HepG2 (cell line): ENCODE measurements at regions not wholly inside any gene's neighbourhood (a gene's known extent, or its start where the extent isn't known, plus 50 kb on each side); places are given as distances from the start of the nearest gene placed in this dataset.
A peak's percentile ranks its signal among the peaks of the same experiment; 100 is the strongest.

Source experiments
- BCL6 ChIP-seq: IDR thresholded peaks from 2 replicates; pipeline ENCODE4 v1.6.1; 2016; ENCODE audit warnings: missing genetic modification reagents, missing compliant biosample characterization
- FLYWCH1 ChIP-seq: sonication (generic); formaldehyde crosslinking; IDR thresholded peaks from 2 replicates; pipeline ENCODE4 v1.8.1; 2023; ENCODE audit warnings: mild to moderate bottlenecking, missing genetic modification reagents
- HNRNPUL1 ChIP-seq: fragments of 200-400 bp; formaldehyde crosslinking; IDR thresholded peaks from 2 replicates; pipeline ENCODE4 v1.6.1; 2017; ENCODE audit warnings: low read depth, mild to moderate bottlenecking, low read length, moderate library complexity
- KLF11 ChIP-seq: IDR thresholded peaks from 2 replicates; pipeline ENCODE4 v1.6.1; 2016; ENCODE audit warnings: missing compliant biosample characterization
- MTA1 ChIP-seq: sonication (generic); formaldehyde crosslinking; IDR thresholded peaks from 2 replicates; pipeline ENCODE4 v1.4.0; 2020; ENCODE audit warnings: missing genetic modification reagents, mild to moderate bottlenecking, borderline replicate concordance
- NFKB2 ChIP-seq: sonication (generic); formaldehyde crosslinking; IDR thresholded peaks from 2 replicates; pipeline ENCODE4 v1.4.0; 2020; ENCODE audit warnings: missing genetic modification reagents, borderline replicate concordance
- PPARG ChIP-seq: conservative IDR thresholded peaks from 2 replicates; pipeline ENCODE4 v1.6.1; 2016; ENCODE audit warnings: missing biosample characterization, missing genetic modification reagents
- RBAK ChIP-seq: sonication (generic); formaldehyde crosslinking; IDR thresholded peaks from 2 replicates; pipeline ENCODE4 v1.5.1; 2020; ENCODE audit warnings: mild to moderate bottlenecking, missing genetic modification reagents
- SAP130 ChIP-seq: IDR thresholded peaks from 2 replicates; pipeline ENCODE4 v1.6.1; 2016; ENCODE audit warnings: low read depth
- SSRP1 ChIP-seq: IDR thresholded peaks from 2 replicates; pipeline ENCODE4 v1.6.1; 2016; ENCODE audit warnings: control low read depth
- TBL1XR1 ChIP-seq: fragments of 150-350 bp; IDR thresholded peaks from 2 replicates; pipeline ENCODE4 v1.6.1; 2014; ENCODE audit warnings: borderline replicate concordance, low read length; ENCODE audit not compliant: partially characterized antibody
- TMF1 ChIP-seq: sonication (generic); formaldehyde crosslinking; IDR thresholded peaks from 2 replicates; pipeline ENCODE4 v1.8.1; 2022; ENCODE audit warnings: low read depth, missing genetic modification reagents
- ZBTB1 ChIP-seq: sonication (generic); formaldehyde crosslinking; IDR thresholded peaks from 2 replicates; pipeline ENCODE4 v1.4.0; 2020; ENCODE audit warnings: missing genetic modification reagents, borderline replicate concordance
- ZEB1 ChIP-seq: IDR thresholded peaks from 2 replicates; pipeline ENCODE4 v1.6.1; 2012; ENCODE audit warnings: mild to moderate bottlenecking, low read depth, inconsistent platforms; ENCODE audit not compliant: insufficient replicate concordance
- ZNF564 ChIP-seq: sonication (generic); formaldehyde crosslinking; IDR thresholded peaks from 2 replicates; pipeline ENCODE4 v1.8.1; 2023; ENCODE audit warnings: mild to moderate bottlenecking, missing genetic modification reagents
- ZNF772 ChIP-seq: sonication (generic); formaldehyde crosslinking; IDR thresholded peaks from 2 replicates; pipeline ENCODE4 v1.5.0; 2020; ENCODE audit warnings: mild to moderate bottlenecking, missing genetic modification reagents
- ZNF776 ChIP-seq: sonication (generic); formaldehyde crosslinking; IDR thresholded peaks from 2 replicates; pipeline ENCODE4 v1.4.0; 2020; ENCODE audit warnings: mild to moderate bottlenecking, missing genetic modification reagents
- ZZZ3 ChIP-seq: sonication (generic); formaldehyde crosslinking; IDR thresholded peaks from 2 replicates; pipeline ENCODE4 v1.4.0; 2020; ENCODE audit warnings: missing genetic modification reagents, mild to moderate bottlenecking, borderline replicate concordance
- TF ChIP-seq, protein P1 (sequence below): sonication (generic); formaldehyde crosslinking; IDR thresholded peaks from 2 replicates; pipeline ENCODE4 v1.4.0; 2020; ENCODE audit warnings: missing genetic modification reagents, borderline replicate concordance
- TF ChIP-seq, protein P2 (sequence below): sonication (generic); formaldehyde crosslinking; IDR thresholded peaks from 2 replicates; pipeline ENCODE4 v1.4.0; 2020; ENCODE audit warnings: missing genetic modification reagents; ENCODE audit errors: not compliant biosample characterization
- TF ChIP-seq, protein P3 (sequence below): sonication (generic); formaldehyde crosslinking; IDR thresholded peaks from 2 replicates; pipeline ENCODE4 v1.5.0; 2020; ENCODE audit warnings: missing genetic modification reagents, mild to moderate bottlenecking, borderline replicate concordance
- TF ChIP-seq, protein P4 (sequence below): sonication (generic); formaldehyde crosslinking; IDR thresholded peaks from 2 replicates; pipeline ENCODE4 v1.4.0; 2020; ENCODE audit warnings: missing genetic modification reagents
- TF ChIP-seq, protein P5 (sequence below): sonication (generic); formaldehyde crosslinking; IDR thresholded peaks from 2 replicates; pipeline ENCODE4 v1.4.0; 2020; ENCODE audit warnings: missing genetic modification reagents

DNA sequence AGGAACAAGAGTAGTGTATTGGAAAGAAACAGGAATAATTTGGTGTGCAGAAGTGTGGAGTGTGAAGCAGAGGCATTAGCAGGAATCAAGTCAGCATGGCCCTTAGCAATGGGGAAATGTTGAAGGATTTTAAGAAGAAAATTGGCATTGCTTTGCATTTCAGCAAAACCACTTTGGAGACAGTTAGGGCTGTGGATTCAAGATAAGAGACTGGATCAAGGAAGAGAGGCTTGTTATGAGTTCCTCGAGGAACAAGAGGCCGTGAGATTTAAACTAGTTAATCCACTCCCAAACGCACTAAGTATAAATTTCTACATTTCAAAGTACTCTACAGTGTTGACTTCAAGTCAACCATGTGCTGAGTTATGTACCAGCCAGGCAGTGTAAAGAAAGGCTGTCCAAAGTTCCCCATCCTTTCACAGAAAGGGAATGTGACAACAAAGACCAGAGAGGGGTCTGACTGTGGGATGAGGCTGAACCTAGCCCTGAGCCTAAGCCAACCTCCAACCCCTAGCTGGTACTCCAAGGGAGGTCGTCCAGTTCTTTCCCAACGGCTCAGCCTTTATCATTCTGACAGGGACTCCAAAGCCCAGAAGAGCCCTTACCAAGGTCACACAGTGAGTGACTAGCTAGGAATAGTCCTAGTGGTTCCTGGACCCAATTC, 91.2 kb upstream of the BMP4 start (continued):
- TF ChIP-seq, protein P1, sequence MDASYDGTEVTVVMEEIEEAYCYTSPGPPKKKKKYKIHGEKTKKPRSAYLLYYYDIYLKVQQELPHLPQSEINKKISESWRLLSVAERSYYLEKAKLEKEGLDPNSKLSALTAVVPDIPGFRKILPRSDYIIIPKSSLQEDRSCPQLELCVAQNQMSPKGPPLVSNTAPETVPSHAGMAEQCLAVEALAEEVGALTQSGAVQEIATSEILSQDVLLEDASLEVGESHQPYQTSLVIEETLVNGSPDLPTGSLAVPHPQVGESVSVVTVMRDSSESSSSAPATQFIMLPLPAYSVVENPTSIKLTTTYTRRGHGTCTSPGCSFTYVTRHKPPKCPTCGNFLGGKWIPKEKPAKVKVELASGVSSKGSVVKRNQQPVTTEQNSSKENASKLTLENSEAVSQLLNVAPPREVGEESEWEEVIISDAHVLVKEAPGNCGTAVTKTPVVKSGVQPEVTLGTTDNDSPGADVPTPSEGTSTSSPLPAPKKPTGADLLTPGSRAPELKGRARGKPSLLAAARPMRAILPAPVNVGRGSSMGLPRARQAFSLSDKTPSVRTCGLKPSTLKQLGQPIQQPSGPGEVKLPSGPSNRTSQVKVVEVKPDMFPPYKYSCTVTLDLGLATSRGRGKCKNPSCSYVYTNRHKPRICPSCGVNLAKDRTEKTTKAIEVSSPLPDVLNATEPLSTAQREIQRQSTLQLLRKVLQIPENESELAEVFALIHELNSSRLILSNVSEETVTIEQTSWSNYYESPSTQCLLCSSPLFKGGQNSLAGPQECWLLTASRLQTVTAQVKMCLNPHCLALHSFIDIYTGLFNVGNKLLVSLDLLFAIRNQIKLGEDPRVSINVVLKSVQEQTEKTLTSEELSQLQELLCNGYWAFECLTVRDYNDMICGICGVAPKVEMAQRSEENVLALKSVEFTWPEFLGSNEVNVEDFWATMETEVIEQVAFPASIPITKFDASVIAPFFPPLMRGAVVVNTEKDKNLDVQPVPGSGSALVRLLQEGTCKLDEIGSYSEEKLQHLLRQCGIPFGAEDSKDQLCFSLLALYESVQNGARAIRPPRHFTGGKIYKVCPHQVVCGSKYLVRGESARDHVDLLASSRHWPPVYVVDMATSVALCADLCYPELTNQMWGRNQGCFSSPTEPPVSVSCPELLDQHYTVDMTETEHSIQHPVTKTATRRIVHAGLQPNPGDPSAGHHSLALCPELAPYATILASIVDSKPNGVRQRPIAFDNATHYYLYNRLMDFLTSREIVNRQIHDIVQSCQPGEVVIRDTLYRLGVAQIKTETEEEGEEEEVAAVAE (CRISPR knock-in tag): peak; percentile 40; the same call in 1 of the 2 replicates
- TF ChIP-seq HNRNPUL1 (no peak), SSRP1 (CRISPR knock-in tag) (no peak; the same call in 1 of the 2 replicates), TMF1 (CRISPR knock-in tag) (no peak), MTA1 (CRISPR knock-in tag) (0 out of 2 replicates have a peak, but pooled peaks have one; percentile 47), ZNF776 (no peak), NFKB2 (CRISPR knock-in tag) (no peak), PPARG (CRISPR knock-in tag) (peak; percentile 75), ZEB1 (no peak), ZNF564 (CRISPR knock-in tag) (peak; percentile 67; the same call in 1 of the 2 replicates), ZBTB1 (CRISPR knock-in tag) (no peak), TBL1XR1 (no peak), RBAK (CRISPR knock-in tag) (peak; percentile 58; the same call in 1 of the 2 replicates), ZZZ3 (CRISPR knock-in tag) (no peak), FLYWCH1 (CRISPR knock-in tag) (no peak), KLF11 (CRISPR knock-in tag) (0 out of 2 replicates have a peak, but pooled peaks have one; percentile 53), BCL6 (CRISPR knock-in tag) (peak; percentile 92), ZNF772 (CRISPR knock-in tag) (peak; percentile 50; the same call in 1 of the 2 replicates), SAP130 (peak; percentile 82)
- TF ChIP-seq, protein P2, sequence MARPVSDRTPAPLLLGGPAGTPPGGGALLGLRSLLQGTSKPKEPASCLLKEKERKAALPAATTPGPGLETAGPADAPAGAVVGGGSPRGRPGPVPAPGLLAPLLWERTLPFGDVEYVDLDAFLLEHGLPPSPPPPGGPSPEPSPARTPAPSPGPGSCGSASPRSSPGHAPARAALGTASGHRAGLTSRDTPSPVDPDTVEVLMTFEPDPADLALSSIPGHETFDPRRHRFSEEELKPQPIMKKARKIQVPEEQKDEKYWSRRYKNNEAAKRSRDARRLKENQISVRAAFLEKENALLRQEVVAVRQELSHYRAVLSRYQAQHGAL: no peak
- TF ChIP-seq, protein P3, sequence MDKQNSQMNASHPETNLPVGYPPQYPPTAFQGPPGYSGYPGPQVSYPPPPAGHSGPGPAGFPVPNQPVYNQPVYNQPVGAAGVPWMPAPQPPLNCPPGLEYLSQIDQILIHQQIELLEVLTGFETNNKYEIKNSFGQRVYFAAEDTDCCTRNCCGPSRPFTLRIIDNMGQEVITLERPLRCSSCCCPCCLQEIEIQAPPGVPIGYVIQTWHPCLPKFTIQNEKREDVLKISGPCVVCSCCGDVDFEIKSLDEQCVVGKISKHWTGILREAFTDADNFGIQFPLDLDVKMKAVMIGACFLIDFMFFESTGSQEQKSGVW (CRISPR knock-in tag): no peak
- TF ChIP-seq, protein P4, sequence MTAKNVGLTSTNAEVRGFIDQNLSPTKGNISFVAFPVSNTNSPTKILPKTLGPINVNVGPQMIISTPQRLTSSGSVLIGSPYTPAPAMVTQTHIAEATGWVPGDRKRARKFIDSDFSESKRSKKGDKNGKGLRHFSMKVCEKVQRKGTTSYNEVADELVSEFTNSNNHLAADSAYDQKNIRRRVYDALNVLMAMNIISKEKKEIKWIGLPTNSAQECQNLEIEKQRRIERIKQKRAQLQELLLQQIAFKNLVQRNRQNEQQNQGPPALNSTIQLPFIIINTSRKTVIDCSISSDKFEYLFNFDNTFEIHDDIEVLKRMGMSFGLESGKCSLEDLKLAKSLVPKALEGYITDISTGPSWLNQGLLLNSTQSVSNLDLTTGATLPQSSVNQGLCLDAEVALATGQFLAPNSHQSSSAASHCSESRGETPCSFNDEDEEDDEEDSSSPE (CRISPR knock-in tag): peak; percentile 55
- TF ChIP-seq, protein P5, sequence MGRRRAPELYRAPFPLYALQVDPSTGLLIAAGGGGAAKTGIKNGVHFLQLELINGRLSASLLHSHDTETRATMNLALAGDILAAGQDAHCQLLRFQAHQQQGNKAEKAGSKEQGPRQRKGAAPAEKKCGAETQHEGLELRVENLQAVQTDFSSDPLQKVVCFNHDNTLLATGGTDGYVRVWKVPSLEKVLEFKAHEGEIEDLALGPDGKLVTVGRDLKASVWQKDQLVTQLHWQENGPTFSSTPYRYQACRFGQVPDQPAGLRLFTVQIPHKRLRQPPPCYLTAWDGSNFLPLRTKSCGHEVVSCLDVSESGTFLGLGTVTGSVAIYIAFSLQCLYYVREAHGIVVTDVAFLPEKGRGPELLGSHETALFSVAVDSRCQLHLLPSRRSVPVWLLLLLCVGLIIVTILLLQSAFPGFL (CRISPR knock-in tag): no peak
